ENCODE measurements at regions not wholly inside any gene's neighbourhood (a gene's known extent, or its start where the extent isn't known, plus 50 kb on each side); places are given as distances from the start of the nearest gene placed in this dataset.

GRCh38 chr5:10921160-10921559, 160.1 kb upstream of the DAP start:
- no peak overlapping the region for H3K27ac ChIP-seq (ENCODE audit: low read depth in 1 of 2, low read length in 1 of 2)
- H3K4me1 ChIP-seq (ENCODE audit: control insufficient read depth in 2 of 2, insufficient read depth in 2 of 2, low read length in 2 of 2): no peaks in the 10 kb centered on the region
- 94% methylated on average over 3 of the region's 3 CpGs for WGBS
- H3K36me3 ChIP-seq (ENCODE audit: control insufficient read depth in 2 of 2, insufficient read depth in 2 of 2, low read length in 1 of 2): no peaks in the 10 kb centered on the region
- DNase-seq (ENCODE audit: low read depth in 6 of 9, low spot score in 9 of 9): no peak
- no peak overlapping the region for H3K4me3 ChIP-seq (ENCODE audit: low read length in 2 of 2)
- H3K27me3 ChIP-seq (ENCODE audit: control insufficient read depth in 2 of 2, insufficient read depth in 1 of 2, low read length in 1 of 2): no peaks in the 10 kb centered on the region
- no peaks in the 10 kb centered on the region for H3K9me3 ChIP-seq (ENCODE audit: control insufficient read depth in 2 of 2, insufficient read depth in 1 of 2, low read length in 1 of 2)

- Histone ChIP-seq H3K9me3 (ENCODE audit: control insufficient read depth in 2 of 2, insufficient read depth in 1 of 2, low read length in 1 of 2) (no peaks in the 10 kb centered on the region), H3K4me1 (ENCODE audit: control insufficient read depth in 2 of 2, insufficient read depth in 2 of 2, low read length in 2 of 2) (no peaks in the 10 kb centered on the region), H3K4me3 (ENCODE audit: low read length in 2 of 2) (no peak overlapping the region), H3K27ac (ENCODE audit: low read depth in 1 of 2, low read length in 1 of 2) (no peak overlapping the region), H3K27me3 (ENCODE audit: control insufficient read depth in 2 of 2, insufficient read depth in 1 of 2, low read length in 1 of 2) (no peaks in the 10 kb centered on the region), H3K36me3 (ENCODE audit: control insufficient read depth in 2 of 2, insufficient read depth in 2 of 2, low read length in 1 of 2) (no peaks in the 10 kb centered on the region)
- DNase-seq (ENCODE audit: low read depth in 6 of 9, low spot score in 9 of 9): no peak
- 92% methylated on average over 2 of the region's 2 CpGs for WGBS
Observed at GRCh38 chr5:10920400-10920799, 159.4 kb upstream of the DAP start.

- 93% methylated on average over 9 of the region's 9 CpGs for WGBS
- Histone ChIP-seq H3K9me3 (ENCODE audit: control insufficient read depth in 2 of 2, insufficient read depth in 1 of 2, low read length in 1 of 2) (no peaks in the 10 kb centered on the region), H3K27ac (ENCODE audit: low read depth in 1 of 2, low read length in 1 of 2) (no peak overlapping the region), H3K27me3 (ENCODE audit: control insufficient read depth in 2 of 2, insufficient read depth in 1 of 2, low read length in 1 of 2) (no peaks in the 10 kb centered on the region), H3K36me3 (ENCODE audit: control insufficient read depth in 2 of 2, insufficient read depth in 2 of 2, low read length in 1 of 2) (no peaks in the 10 kb centered on the region), H3K4me1 (ENCODE audit: control insufficient read depth in 2 of 2, insufficient read depth in 2 of 2, low read length in 2 of 2) (no peaks in the 10 kb centered on the region), H3K4me3 (ENCODE audit: low read length in 2 of 2) (no peak overlapping the region)
- no peak for DNase-seq (ENCODE audit: low read depth in 6 of 9, low spot score in 9 of 9)
Observed at GRCh38 chr5:10914741-10915480, 153.9 kb upstream of the DAP start.

- 6% methylated on average over 5 of the region's 5 CpGs for WGBS
- H3K9me3 ChIP-seq (ENCODE audit: control insufficient read depth in 2 of 2, insufficient read depth in 1 of 2, low read length in 1 of 2): no peaks in the 10 kb centered on the region
- no peaks in the 10 kb centered on the region for H3K36me3 ChIP-seq (ENCODE audit: control insufficient read depth in 2 of 2, insufficient read depth in 2 of 2, low read length in 1 of 2)
- peak in 1 of 9 donors; percentile 2 for DNase-seq (ENCODE audit: low read depth in 6 of 9, low spot score in 9 of 9)
- H3K4me1 ChIP-seq (ENCODE audit: control insufficient read depth in 2 of 2, insufficient read depth in 2 of 2, low read length in 2 of 2): no peaks in the 10 kb centered on the region
- no peak overlapping the region for H3K4me3 ChIP-seq (ENCODE audit: low read length in 2 of 2)
- no peak overlapping the region for H3K27ac ChIP-seq (ENCODE audit: low read depth in 1 of 2, low read length in 1 of 2)
- H3K27me3 ChIP-seq (ENCODE audit: control insufficient read depth in 2 of 2, insufficient read depth in 1 of 2, low read length in 1 of 2): no peaks in the 10 kb centered on the region
Observed at GRCh38 chr5:10913841-10914240, 152.8 kb upstream of the DAP start.

- 75% methylated on average over 2 of the region's 2 CpGs for WGBS
- Histone ChIP-seq H3K36me3 (ENCODE audit: control insufficient read depth in 2 of 2, insufficient read depth in 2 of 2, low read length in 1 of 2) (no peaks in the 10 kb centered on the region), H3K27me3 (ENCODE audit: control insufficient read depth in 2 of 2, insufficient read depth in 1 of 2, low read length in 1 of 2) (no peaks in the 10 kb centered on the region), H3K4me1 (ENCODE audit: control insufficient read depth in 2 of 2, insufficient read depth in 2 of 2, low read length in 2 of 2) (no peaks in the 10 kb centered on the region), H3K4me3 (ENCODE audit: low read length in 2 of 2) (no peak overlapping the region), H3K9me3 (ENCODE audit: control insufficient read depth in 2 of 2, insufficient read depth in 1 of 2, low read length in 1 of 2) (no peaks in the 10 kb centered on the region), H3K27ac (ENCODE audit: low read depth in 1 of 2, low read length in 1 of 2) (no peak overlapping the region)
- no peak for DNase-seq (ENCODE audit: low read depth in 6 of 9, low spot score in 9 of 9)
Observed at GRCh38 chr5:10913181-10913810, 152.3 kb upstream of the DAP start.

- no peak for DNase-seq (ENCODE audit: low read depth in 6 of 9, low spot score in 9 of 9)
- Histone ChIP-seq H3K4me1 (ENCODE audit: control insufficient read depth in 2 of 2, insufficient read depth in 2 of 2, low read length in 2 of 2) (no peaks in the 10 kb centered on the region), H3K27me3 (ENCODE audit: control insufficient read depth in 2 of 2, insufficient read depth in 1 of 2, low read length in 1 of 2) (no peaks in the 10 kb centered on the region), H3K36me3 (ENCODE audit: control insufficient read depth in 2 of 2, insufficient read depth in 2 of 2, low read length in 1 of 2) (no peaks in the 10 kb centered on the region), H3K4me3 (ENCODE audit: low read length in 2 of 2) (no peak overlapping the region), H3K9me3 (ENCODE audit: control insufficient read depth in 2 of 2, insufficient read depth in 1 of 2, low read length in 1 of 2) (no peaks in the 10 kb centered on the region), H3K27ac (ENCODE audit: low read depth in 1 of 2, low read length in 1 of 2) (no peak overlapping the region)
- WGBS: 97% methylated on average over 2 of the region's 2 CpGs
Observed at GRCh38 chr5:10912435-10912834, 151.4 kb upstream of the DAP start.

- Histone ChIP-seq H3K27ac (ENCODE audit: low read depth in 1 of 2, low read length in 1 of 2) (no peak overlapping the region), H3K9me3 (ENCODE audit: control insufficient read depth in 2 of 2, insufficient read depth in 1 of 2, low read length in 1 of 2) (no peaks in the 10 kb centered on the region), H3K4me3 (ENCODE audit: low read length in 2 of 2) (no peak overlapping the region), H3K27me3 (ENCODE audit: control insufficient read depth in 2 of 2, insufficient read depth in 1 of 2, low read length in 1 of 2) (no peaks in the 10 kb centered on the region), H3K4me1 (ENCODE audit: control insufficient read depth in 2 of 2, insufficient read depth in 2 of 2, low read length in 2 of 2) (no peaks in the 10 kb centered on the region), H3K36me3 (ENCODE audit: control insufficient read depth in 2 of 2, insufficient read depth in 2 of 2, low read length in 1 of 2) (no peaks in the 10 kb centered on the region)
- 98% methylated on average over 3 of the region's 3 CpGs for WGBS
- DNase-seq (ENCODE audit: low read depth in 6 of 9, low spot score in 9 of 9): no peak
Observed at GRCh38 chr5:10910261-10910660, 149.2 kb upstream of the DAP start.

- Histone ChIP-seq H3K4me1 (ENCODE audit: control insufficient read depth in 2 of 2, insufficient read depth in 2 of 2, low read length in 2 of 2) (no peaks in the 10 kb centered on the region), H3K9me3 (ENCODE audit: control insufficient read depth in 2 of 2, insufficient read depth in 1 of 2, low read length in 1 of 2) (no peaks in the 10 kb centered on the region), H3K36me3 (ENCODE audit: control insufficient read depth in 2 of 2, insufficient read depth in 2 of 2, low read length in 1 of 2) (no peaks in the 10 kb centered on the region), H3K27me3 (ENCODE audit: control insufficient read depth in 2 of 2, insufficient read depth in 1 of 2, low read length in 1 of 2) (no peaks in the 10 kb centered on the region), H3K27ac (ENCODE audit: low read depth in 1 of 2, low read length in 1 of 2) (no peak overlapping the region), H3K4me3 (ENCODE audit: low read length in 2 of 2) (no peak overlapping the region)
- WGBS: 95% methylated on average over 3 of the region's 3 CpGs
- DNase-seq (ENCODE audit: low read depth in 6 of 9, low spot score in 9 of 9): no peak
Observed at GRCh38 chr5:10904862-10905432, 143.9 kb upstream of the DAP start.

GRCh38 chr5:10903786-10904560, 142.9 kb upstream of the DAP start:
- no peaks in the 10 kb centered on the region for H3K9me3 ChIP-seq (ENCODE audit: control insufficient read depth in 2 of 2, insufficient read depth in 1 of 2, low read length in 1 of 2)
- 97% methylated on average over 2 of the region's 2 CpGs for WGBS
- no peak for DNase-seq (ENCODE audit: low read depth in 6 of 9, low spot score in 9 of 9)
- H3K27ac ChIP-seq (ENCODE audit: low read depth in 1 of 2, low read length in 1 of 2): no peak overlapping the region
- no peaks in the 10 kb centered on the region for H3K27me3 ChIP-seq (ENCODE audit: control insufficient read depth in 2 of 2, insufficient read depth in 1 of 2, low read length in 1 of 2)
- H3K4me3 ChIP-seq (ENCODE audit: low read length in 2 of 2): no peak overlapping the region
- H3K4me1 ChIP-seq (ENCODE audit: control insufficient read depth in 2 of 2, insufficient read depth in 2 of 2, low read length in 2 of 2): no peaks in the 10 kb centered on the region
- H3K36me3 ChIP-seq (ENCODE audit: control insufficient read depth in 2 of 2, insufficient read depth in 2 of 2, low read length in 1 of 2): no peaks in the 10 kb centered on the region
